Liver (tissue), 7 donors: ENCODE measurements at regions not wholly inside any gene's neighbourhood (a gene's known extent, or its start where the extent isn't known, plus 50 kb on each side); places are given as distances from the start of the nearest gene placed in this dataset.

Source experiments
- DNase-seq: peaks from one replicate; pipeline ENCODE4 v3.0.0-alpha.2; 2017; ENCODE audit warnings: low spot score
- H3K27ac ChIP-seq, 2 donors: one replicate each; pipeline ENCODE4 v1.7.0; 2013; ENCODE audit warnings: inconsistent platforms in 2 of 2, low read length in 2 of 2, control low read depth in 1 of 2, low read depth in 1 of 2, mild to moderate bottlenecking in 1 of 2
- H3K27me3 ChIP-seq, 4 donors: one replicate each; pipeline versions ENCODE4 v1.6.1 to v1.7.0; 2013; ENCODE audit warnings: low read length in 3 of 4, inconsistent platforms in 1 of 4, mild to moderate bottlenecking in 1 of 4, moderate library complexity in 1 of 4; ENCODE audit not compliant: control insufficient read depth in 4 of 4, insufficient read depth in 4 of 4
- H3K36me3 ChIP-seq, 4 donors: one replicate each; pipeline versions ENCODE4 v1.6.1 to v1.7.0; 2013; ENCODE audit warnings: low read length in 3 of 4, mild to moderate bottlenecking in 3 of 4, low read depth in 1 of 4, moderate library complexity in 1 of 4; ENCODE audit not compliant: control insufficient read depth in 4 of 4, insufficient read depth in 3 of 4
- H3K4me1 ChIP-seq, 4 donors: one replicate each; pipeline versions ENCODE4 v1.6.1 to v1.7.0; 2013; ENCODE audit warnings: low read length in 3 of 4, mild to moderate bottlenecking in 3 of 4, moderate library complexity in 1 of 4; ENCODE audit not compliant: control insufficient read depth in 4 of 4, insufficient read depth in 4 of 4
- H3K4me3 ChIP-seq, 3 donors: one replicate each; pipeline versions ENCODE4 v1.6.1 to v1.7.0; 2013; ENCODE audit warnings: low read length in 3 of 3, control low read depth in 1 of 3, low read depth in 1 of 3, mild to moderate bottlenecking in 1 of 3
- H3K9ac ChIP-seq, 2 donors: one replicate each; pipeline ENCODE4 v1.7.0; 2013; ENCODE audit warnings: low read length in 2 of 2, mild to moderate bottlenecking in 2 of 2, moderate library complexity in 2 of 2, control low read depth in 1 of 2, low read depth in 1 of 2
- H3K9me3 ChIP-seq, 4 donors: one replicate each; pipeline versions ENCODE4 v1.6.1 to v1.7.0; 2013; ENCODE audit warnings: low read length in 3 of 4; ENCODE audit not compliant: control insufficient read depth in 4 of 4
- GABPA ChIP-seq, 2 donors: IDR thresholded peaks in 1 of 2; conservative IDR thresholded peaks in 1 of 2; 2 replicates each; pipeline ENCODE4 v1.6.1; 2016; ENCODE audit warnings: antibody characterized with exemption in 2 of 2, mild to moderate bottlenecking in 1 of 2, moderate library complexity in 1 of 2
- HNF4A ChIP-seq, 2 donors: conservative IDR thresholded peaks; 2 replicates each; pipeline ENCODE4 v1.6.1; 2016; ENCODE audit warnings: antibody characterized with exemption in 2 of 2, mild to moderate bottlenecking in 2 of 2
- JUND ChIP-seq, 2 donors: IDR thresholded peaks; 2 replicates each; pipeline ENCODE4 v1.6.1; 2016; ENCODE audit warnings: antibody characterized with exemption in 2 of 2
- NR2F2 ChIP-seq: IDR thresholded peaks from 2 replicates; pipeline ENCODE4 v1.6.1; 2016; ENCODE audit warnings: antibody characterized with exemption
- RAD21 ChIP-seq, 2 donors: IDR thresholded peaks; 2 replicates each; pipeline ENCODE4 v1.6.1; 2016; ENCODE audit warnings: antibody characterized with exemption in 2 of 2, mild to moderate bottlenecking in 2 of 2
- RXRA ChIP-seq, 2 donors: IDR thresholded peaks; 2 replicates each; pipeline ENCODE4 v1.6.1; 2017 to 2018; ENCODE audit warnings: antibody characterized with exemption in 2 of 2, mild to moderate bottlenecking in 1 of 2
- TAF1 ChIP-seq: conservative IDR thresholded peaks from 2 replicates; pipeline ENCODE4 v1.6.1; 2016; ENCODE audit warnings: antibody characterized with exemption, mild to moderate bottlenecking
- YY1 ChIP-seq: IDR thresholded peaks from 2 replicates; pipeline ENCODE4 v1.6.1; 2016; ENCODE audit warnings: antibody characterized with exemption, mild to moderate bottlenecking
- WGBS: extraction: QIAGEN DNeasy Blood & Tissue Kit; methylation state at CpG from one replicate; pipeline ENCODE4 v1.1.7; 2013; 5-methylcytosine and 5-hydroxymethylcytosine counted together
- TF ChIP-seq, protein P1 (sequence below): IDR thresholded peaks from 2 replicates; pipeline ENCODE4 v1.6.1; 2016; ENCODE audit warnings: antibody characterized with exemption
- TF ChIP-seq, protein P2 (sequence below): IDR thresholded peaks from 2 replicates; pipeline ENCODE4 v1.6.1; 2016; ENCODE audit warnings: antibody characterized with exemption, mild to moderate bottlenecking
- donor health status: healthy.
- donor health status: healthy.
- donor health status: healthy.
- donor health status: healthy.

GRCh38 chr10:62657244-62657835 is 147.2 kb upstream of the ADO start (continued):
- TF ChIP-seq, protein P1, sequence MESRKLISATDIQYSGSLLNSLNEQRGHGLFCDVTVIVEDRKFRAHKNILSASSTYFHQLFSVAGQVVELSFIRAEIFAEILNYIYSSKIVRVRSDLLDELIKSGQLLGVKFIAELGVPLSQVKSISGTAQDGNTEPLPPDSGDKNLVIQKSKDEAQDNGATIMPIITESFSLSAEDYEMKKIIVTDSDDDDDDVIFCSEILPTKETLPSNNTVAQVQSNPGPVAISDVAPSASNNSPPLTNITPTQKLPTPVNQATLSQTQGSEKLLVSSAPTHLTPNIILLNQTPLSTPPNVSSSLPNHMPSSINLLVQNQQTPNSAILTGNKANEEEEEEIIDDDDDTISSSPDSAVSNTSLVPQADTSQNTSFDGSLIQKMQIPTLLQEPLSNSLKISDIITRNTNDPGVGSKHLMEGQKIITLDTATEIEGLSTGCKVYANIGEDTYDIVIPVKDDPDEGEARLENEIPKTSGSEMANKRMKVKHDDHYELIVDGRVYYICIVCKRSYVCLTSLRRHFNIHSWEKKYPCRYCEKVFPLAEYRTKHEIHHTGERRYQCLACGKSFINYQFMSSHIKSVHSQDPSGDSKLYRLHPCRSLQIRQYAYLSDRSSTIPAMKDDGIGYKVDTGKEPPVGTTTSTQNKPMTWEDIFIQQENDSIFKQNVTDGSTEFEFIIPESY, result no peak

GRCh38 chr10:62658516-62658915 is 146.0 kb upstream of the ADO start:
- TF ChIP-seq NR2F2 (no peak), GABPA (IDR thresholded peaks at IDR 0.05 in 1 of 2, conservative IDR thresholded peaks at IDR 0.05 in 1 of 2) (no peak), TAF1 (no peak), YY1 (no peak), RXRA (IDR thresholded peaks at IDR 0.05) (no peak), JUND (IDR thresholded peaks at IDR 0.05) (no peak)
- TF ChIP-seq, protein P1, result no peak
- no peak for DNase-seq
- Histone ChIP-seq H3K4me1 (no peaks in the 10 kb centered on the region), H3K9me3 (no peaks in the 10 kb centered on the region), H3K9ac (no peak overlapping the region), H3K27ac (no peak overlapping the region), H3K4me3 (no peak overlapping the region), H3K36me3 (no peaks in the 10 kb centered on the region), H3K27me3 (no peaks in the 10 kb centered on the region)
- WGBS, result 76% methylated on average over 8 of the region's 8 CpGs

DNA sequence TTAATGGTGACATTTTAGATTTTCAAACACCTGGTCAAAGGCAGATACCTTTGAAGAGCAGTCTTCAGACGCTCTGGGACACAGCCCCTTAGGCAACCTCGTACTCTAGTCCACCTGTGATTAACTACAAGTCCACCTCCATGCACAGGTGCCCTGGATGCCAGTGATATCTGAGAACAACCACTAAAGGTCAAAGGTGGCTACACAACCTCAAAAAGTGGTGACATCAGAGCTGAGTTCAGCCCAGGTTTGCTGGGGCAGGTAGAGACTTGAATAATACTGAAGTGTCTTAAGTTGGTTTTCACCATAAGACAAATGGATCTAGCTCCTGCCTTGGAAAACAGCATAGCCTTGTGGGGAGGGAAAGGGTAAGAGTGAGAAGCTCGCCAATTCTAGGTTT is 143.4 kb upstream of the ADO start:
- no peaks in the 10 kb centered on the region for H3K4me1 ChIP-seq
- no peaks in the 10 kb centered on the region for H3K9me3 ChIP-seq
- no peak overlapping the region for H3K27ac ChIP-seq
- H3K27me3 ChIP-seq, result no peaks in the 10 kb centered on the region
- H3K4me3 ChIP-seq, result no peak overlapping the region
- no peak for DNase-seq
- WGBS, result 49% methylated on average over 3 of the region's 3 CpGs
- TF ChIP-seq, protein P2, sequence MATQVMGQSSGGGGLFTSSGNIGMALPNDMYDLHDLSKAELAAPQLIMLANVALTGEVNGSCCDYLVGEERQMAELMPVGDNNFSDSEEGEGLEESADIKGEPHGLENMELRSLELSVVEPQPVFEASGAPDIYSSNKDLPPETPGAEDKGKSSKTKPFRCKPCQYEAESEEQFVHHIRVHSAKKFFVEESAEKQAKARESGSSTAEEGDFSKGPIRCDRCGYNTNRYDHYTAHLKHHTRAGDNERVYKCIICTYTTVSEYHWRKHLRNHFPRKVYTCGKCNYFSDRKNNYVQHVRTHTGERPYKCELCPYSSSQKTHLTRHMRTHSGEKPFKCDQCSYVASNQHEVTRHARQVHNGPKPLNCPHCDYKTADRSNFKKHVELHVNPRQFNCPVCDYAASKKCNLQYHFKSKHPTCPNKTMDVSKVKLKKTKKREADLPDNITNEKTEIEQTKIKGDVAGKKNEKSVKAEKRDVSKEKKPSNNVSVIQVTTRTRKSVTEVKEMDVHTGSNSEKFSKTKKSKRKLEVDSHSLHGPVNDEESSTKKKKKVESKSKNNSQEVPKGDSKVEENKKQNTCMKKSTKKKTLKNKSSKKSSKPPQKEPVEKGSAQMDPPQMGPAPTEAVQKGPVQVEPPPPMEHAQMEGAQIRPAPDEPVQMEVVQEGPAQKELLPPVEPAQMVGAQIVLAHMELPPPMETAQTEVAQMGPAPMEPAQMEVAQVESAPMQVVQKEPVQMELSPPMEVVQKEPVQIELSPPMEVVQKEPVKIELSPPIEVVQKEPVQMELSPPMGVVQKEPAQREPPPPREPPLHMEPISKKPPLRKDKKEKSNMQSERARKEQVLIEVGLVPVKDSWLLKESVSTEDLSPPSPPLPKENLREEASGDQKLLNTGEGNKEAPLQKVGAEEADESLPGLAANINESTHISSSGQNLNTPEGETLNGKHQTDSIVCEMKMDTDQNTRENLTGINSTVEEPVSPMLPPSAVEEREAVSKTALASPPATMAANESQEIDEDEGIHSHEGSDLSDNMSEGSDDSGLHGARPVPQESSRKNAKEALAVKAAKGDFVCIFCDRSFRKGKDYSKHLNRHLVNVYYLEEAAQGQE, result no peak
- TF ChIP-seq, protein P1, result no peak
- no peak for TF ChIP-seq RAD21 (IDR thresholded peaks at IDR 0.05)
- TF ChIP-seq HNF4A (conservative IDR thresholded peaks at IDR 0.05), result no peak
- H3K36me3 ChIP-seq, result no peaks in the 10 kb centered on the region
- H3K9ac ChIP-seq, result no peak overlapping the region
